ENCODE measurements at regions not wholly inside any gene's neighbourhood (a gene's known extent, or its start where the extent isn't known, plus 50 kb on each side); places are given as distances from the start of the nearest gene placed in this dataset.

- Histone ChIP-seq H3K27ac (ENCODE audit: low read depth, low read length) (no peak overlapping the region), H3K4me1 (ENCODE audit: control insufficient read depth in 1 of 2, insufficient read depth in 2 of 2, low read length in 2 of 2) (peaks cover 0 to 1% of the 10 kb centered on the region in 2 experiments; a peak in 1 of 4 replicates), H3K4me2 (ENCODE audit: low read length) (no peak overlapping the region), H3K9me2 (ENCODE audit: insufficient read depth) (no peaks in the 10 kb centered on the region), H3K9me3 (ENCODE audit: control insufficient read depth in 1 of 2, insufficient read depth in 1 of 2, low read depth in 1 of 2, low read length in 2 of 2) (no peaks in the 10 kb centered on the region), H3K9ac (ENCODE audit: low read length) (no peak overlapping the region), H3K4me3 (replicated peaks in 1 of 2; ENCODE audit: low read depth in 1 of 2, low read length in 2 of 2) (no peak overlapping the region), H3K36me3 (ENCODE audit: control insufficient read depth in 1 of 2, insufficient read depth in 2 of 2, low read length in 2 of 2) (no peaks in the 10 kb centered on the region), H4K20me1 (ENCODE audit: insufficient read depth) (no peaks in the 10 kb centered on the region), H2AFZ (ENCODE audit: low read depth, low read length, poor library complexity, severe bottlenecking) (no peak overlapping the region), H3K79me2 (ENCODE audit: insufficient read depth, low read length) (no peaks in the 10 kb centered on the region), H3K27me3 (ENCODE audit: insufficient read depth, low read length) (no peaks in the 10 kb centered on the region)
- ChIA-PET RAD21 (ENCODE audit: low non-redundant PET in 1 of 2, low total read pairs in 2 of 2, uncharacterized antibody in 2 of 2, unreplicated experiment in 2 of 2) (no interaction called here), POLR2A (no interaction called here), CTCF (no interaction called here)
- intact Hi-C loops (cut with micrococcal nuclease), result no loop called here
- no TSS peak for BruUV-seq (replicated peaks)
- DNase-seq (ENCODE audit: low read depth, low spot score) (no peak), ATAC-seq (no peak)
- TF ChIP-seq SRF (IDR thresholded peaks at IDR 0.05; ENCODE audit: low read depth), result no peak
- TF ChIP-seq SIN3A (IDR thresholded peaks at IDR 0.05; ENCODE audit: low read depth), result no peak
- no peak for TF ChIP-seq SP1 (IDR thresholded peaks at IDR 0.05; ENCODE audit: low read depth)
- TF ChIP-seq ZNF274 (IDR thresholded peaks at IDR 0.05; ENCODE audit: low read depth, low read length), result no peak
- no peak for TF ChIP-seq CTCF (IDR thresholded peaks at IDR 0.05 in 2 of 3, conservative IDR thresholded peaks at IDR 0.05 in 1 of 3; ENCODE audit: borderline replicate concordance in 1 of 3, insufficient read depth in 1 of 3, low read depth in 2 of 3, low read length in 2 of 3)
- no peak for TF ChIP-seq TCF7L2 (IDR thresholded peaks at IDR 0.05; ENCODE audit: borderline replicate concordance, extremely low read depth, insufficient read depth, insufficient read length)
- TF ChIP-seq POLR2AphosphoS5 (IDR thresholded peaks at IDR 0.05; ENCODE audit: low read depth, low read length), result no peak
- no peak for TF ChIP-seq MAX (IDR thresholded peaks at IDR 0.05)
- TF ChIP-seq RAD21 (IDR thresholded peaks at IDR 0.05; ENCODE audit: low read depth), result no peak
- no peak for TF ChIP-seq FOSL1 (IDR thresholded peaks at IDR 0.05; ENCODE audit: low read depth)
- no peak for TF ChIP-seq POLR2A (IDR thresholded peaks at IDR 0.05; ENCODE audit: borderline replicate concordance, extremely low read depth, insufficient read depth, insufficient read length)
- TF ChIP-seq ELF1 (IDR thresholded peaks at IDR 0.05; ENCODE audit: borderline replicate concordance, low read depth), result no peak
- no peak for TF ChIP-seq CEBPB (IDR thresholded peaks at IDR 0.05; ENCODE audit: low read depth)
- no peak for TF ChIP-seq EZH2phosphoT487 (IDR thresholded peaks at IDR 0.05; ENCODE audit: borderline replicate concordance)
- no peak for TF ChIP-seq ZBTB33 (IDR thresholded peaks at IDR 0.05; ENCODE audit: extremely low read depth, insufficient replicate concordance, low read length)
Measured at GRCh38 chr4:165760182-165760581, 112.9 kb upstream of the TLL1 start.
